Fibroblast of lung (primary cell): ENCODE measurements at regions not wholly inside any gene's neighbourhood (a gene's known extent, or its start where the extent isn't known, plus 50 kb on each side); places are given as distances from the start of the nearest gene placed in this dataset.

Experiments used
- EZH2 ChIP-seq: IDR thresholded peaks from 2 replicates; pipeline ENCODE4 v1.5.1; 2012; ENCODE audit warnings: low read length, control low read depth, mild to moderate bottlenecking; ENCODE audit errors: missing control alignments
- TF ChIP-seq, protein P1 (sequence below), 2 donors: IDR thresholded peaks in 1 of 2; conservative IDR thresholded peaks in 1 of 2; 1 replicate in 1 of 2; 2 replicates in 1 of 2; pipeline ENCODE4 v1.5.1; 2011 to 2012; ENCODE audit warnings: low read length in 2 of 2, control low read depth in 1 of 2, inconsistent platforms in 1 of 2, low read depth in 1 of 2, mild to moderate bottlenecking in 1 of 2

DNA sequence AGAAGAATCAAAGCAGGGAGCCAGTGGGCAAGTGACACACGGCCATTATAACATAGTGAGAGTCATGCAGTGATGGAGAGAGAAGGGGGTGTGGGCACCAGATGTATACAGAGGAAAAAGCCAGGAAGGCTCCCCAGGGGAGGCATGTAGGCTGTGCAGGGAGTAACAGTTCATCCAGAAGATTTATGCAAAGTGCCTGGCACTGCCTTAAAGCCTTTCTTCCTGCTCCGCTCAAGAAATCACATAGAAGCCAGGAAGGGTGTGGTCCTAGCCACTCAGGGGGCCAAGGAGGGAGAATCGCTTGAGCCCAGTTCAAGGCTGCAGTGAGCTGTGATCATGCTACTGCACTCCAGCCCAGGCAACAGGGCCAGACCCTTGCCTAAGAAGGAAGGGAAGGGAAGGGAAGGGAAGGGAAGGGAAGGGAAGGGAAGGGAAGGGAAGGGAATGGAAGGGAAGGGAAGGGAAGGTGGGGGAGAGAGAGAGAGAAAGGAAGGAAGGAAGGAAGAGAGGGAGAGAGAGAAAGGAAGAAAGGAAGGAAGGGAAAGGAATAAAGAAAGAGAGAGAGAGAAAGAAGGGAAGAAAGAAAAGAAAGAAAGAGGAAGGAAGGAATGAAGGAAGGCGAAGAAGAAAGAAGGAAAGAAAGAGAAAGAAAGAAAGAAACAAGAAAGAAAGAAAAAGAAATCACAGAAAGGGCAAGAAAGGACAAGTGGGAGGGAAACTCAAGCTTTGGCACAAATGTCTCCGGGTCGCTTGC lies 89.8 kb downstream of the LHX2 start:
- TF ChIP-seq, protein P1, sequence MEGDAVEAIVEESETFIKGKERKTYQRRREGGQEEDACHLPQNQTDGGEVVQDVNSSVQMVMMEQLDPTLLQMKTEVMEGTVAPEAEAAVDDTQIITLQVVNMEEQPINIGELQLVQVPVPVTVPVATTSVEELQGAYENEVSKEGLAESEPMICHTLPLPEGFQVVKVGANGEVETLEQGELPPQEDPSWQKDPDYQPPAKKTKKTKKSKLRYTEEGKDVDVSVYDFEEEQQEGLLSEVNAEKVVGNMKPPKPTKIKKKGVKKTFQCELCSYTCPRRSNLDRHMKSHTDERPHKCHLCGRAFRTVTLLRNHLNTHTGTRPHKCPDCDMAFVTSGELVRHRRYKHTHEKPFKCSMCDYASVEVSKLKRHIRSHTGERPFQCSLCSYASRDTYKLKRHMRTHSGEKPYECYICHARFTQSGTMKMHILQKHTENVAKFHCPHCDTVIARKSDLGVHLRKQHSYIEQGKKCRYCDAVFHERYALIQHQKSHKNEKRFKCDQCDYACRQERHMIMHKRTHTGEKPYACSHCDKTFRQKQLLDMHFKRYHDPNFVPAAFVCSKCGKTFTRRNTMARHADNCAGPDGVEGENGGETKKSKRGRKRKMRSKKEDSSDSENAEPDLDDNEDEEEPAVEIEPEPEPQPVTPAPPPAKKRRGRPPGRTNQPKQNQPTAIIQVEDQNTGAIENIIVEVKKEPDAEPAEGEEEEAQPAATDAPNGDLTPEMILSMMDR (conservative IDR thresholded peaks at IDR 0.05 in 1 of 2, IDR thresholded peaks at IDR 0.05 in 1 of 2; ENCODE audit: low read depth in 1 of 2, low read length in 2 of 2): no peak
- TF ChIP-seq EZH2: no peak
